ENCODE measurements at regions not wholly inside any gene's neighbourhood (a gene's known extent, or its start where the extent isn't known, plus 50 kb on each side); places are given as distances from the start of the nearest gene placed in this dataset.

DNA sequence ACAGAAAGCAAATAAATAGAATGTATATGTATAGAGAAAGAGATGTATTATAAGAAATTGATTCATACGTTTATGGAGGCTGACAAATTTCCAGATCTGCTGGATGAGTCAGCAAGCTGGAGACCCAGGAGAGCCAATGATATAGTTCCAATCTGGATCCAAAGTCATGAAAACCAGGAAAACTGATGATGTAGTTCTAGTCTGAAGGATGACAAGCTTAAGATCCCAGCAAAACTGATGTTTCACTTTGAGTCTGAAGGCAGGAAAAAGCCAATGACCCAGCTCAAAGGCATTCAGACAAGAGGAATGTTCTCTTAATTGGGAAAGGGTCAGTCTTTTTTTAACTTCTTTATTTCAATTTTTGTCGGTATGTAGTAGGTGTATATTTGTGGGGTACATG is 102.6 kb downstream of the LHFPL1 start:
- no peak for TF ChIP-seq POLR2AphosphoS5 (IDR thresholded peaks at IDR 0.05; ENCODE audit: low read depth, low read length)
- TF ChIP-seq TAF1 (IDR thresholded peaks at IDR 0.05; ENCODE audit: borderline replicate concordance, low read depth, low read length), result no peak
- no peak for TF ChIP-seq POLR2A (IDR thresholded peaks at IDR 0.05; ENCODE audit: low read depth, low read length)
- DNase-seq (ENCODE audit: insufficient read length) (no peak), FAIRE-seq (no peak)

DNA sequence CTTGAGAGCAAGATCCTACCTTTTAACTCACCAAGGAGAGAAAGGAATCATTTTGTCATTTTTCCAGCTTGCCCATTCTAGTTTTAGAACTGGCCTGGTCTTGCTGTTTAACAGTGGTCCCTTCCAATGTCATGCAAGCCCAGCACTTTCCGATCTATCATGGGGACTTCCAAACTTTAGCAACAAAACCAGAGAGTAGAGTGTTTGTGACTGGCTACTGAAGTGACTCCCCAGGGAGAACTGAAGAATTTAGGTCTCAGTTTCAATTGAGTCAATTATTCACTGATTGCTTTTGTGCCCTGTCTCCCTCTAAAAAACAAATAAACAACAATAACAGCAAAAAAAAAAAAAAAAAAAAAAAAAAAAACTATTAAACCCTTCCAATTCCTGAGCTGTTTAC is 108.3 kb downstream of the LHFPL1 start:
- DNase-seq (ENCODE audit: insufficient read length) (no peak), FAIRE-seq (peak; percentile 36)
- TF ChIP-seq POLR2A (IDR thresholded peaks at IDR 0.05; ENCODE audit: low read depth, low read length) (no peak), TAF1 (IDR thresholded peaks at IDR 0.05; ENCODE audit: borderline replicate concordance, low read depth, low read length) (no peak), POLR2AphosphoS5 (IDR thresholded peaks at IDR 0.05; ENCODE audit: low read depth, low read length) (no peak)

DNA sequence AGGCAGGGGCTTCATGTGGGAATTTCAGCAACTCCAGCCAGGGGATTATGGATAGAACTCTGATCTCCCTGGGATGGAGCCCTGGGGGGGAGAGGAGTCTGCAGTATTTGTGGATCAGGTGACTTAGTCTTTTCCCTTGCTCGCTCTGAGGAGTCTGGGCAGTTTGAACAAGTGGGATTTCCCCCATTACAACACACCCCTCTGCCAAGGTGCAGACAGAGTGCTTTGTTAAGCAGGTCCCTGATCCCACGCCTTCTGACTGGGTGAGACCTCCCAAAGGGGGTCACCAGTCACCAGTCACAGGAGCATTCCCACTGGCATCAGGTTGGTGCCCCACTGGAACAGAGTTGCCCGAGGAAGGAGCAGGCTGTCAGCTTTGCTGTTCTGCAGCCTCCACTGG is 123.9 kb downstream of the LHFPL1 start:
- no peak for TF ChIP-seq TAF1 (IDR thresholded peaks at IDR 0.05; ENCODE audit: borderline replicate concordance, low read depth, low read length)
- no peak for TF ChIP-seq POLR2A (IDR thresholded peaks at IDR 0.05; ENCODE audit: low read depth, low read length)
- TF ChIP-seq POLR2AphosphoS5 (IDR thresholded peaks at IDR 0.05; ENCODE audit: low read depth, low read length), result no peak
- no peak for DNase-seq (ENCODE audit: insufficient read length)
- no peak for FAIRE-seq

DNA sequence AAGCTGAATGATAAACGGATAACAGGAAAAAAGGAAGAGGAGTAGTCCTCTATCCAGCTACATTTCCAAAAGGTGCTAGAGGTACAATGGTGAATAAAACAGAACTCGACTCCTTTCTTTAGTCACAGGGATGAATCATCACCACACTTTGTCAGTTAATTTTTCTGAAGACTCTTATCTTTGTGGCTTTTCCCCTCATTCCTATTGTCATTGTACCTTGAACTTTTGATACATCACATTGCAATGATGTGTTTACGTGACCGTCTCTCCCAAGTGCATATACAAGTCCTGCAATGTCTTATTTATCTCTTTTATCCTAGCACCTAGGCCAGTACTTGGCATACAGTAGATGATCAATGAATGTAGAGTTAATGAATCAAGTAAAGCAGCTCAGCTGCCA is 134.7 kb downstream of the LHFPL1 start:
- FAIRE-seq, result no peak
- no peak for TF ChIP-seq POLR2A (IDR thresholded peaks at IDR 0.05; ENCODE audit: low read depth, low read length)
- no peak for TF ChIP-seq TAF1 (IDR thresholded peaks at IDR 0.05; ENCODE audit: borderline replicate concordance, low read depth, low read length)
- no peak for TF ChIP-seq POLR2AphosphoS5 (IDR thresholded peaks at IDR 0.05; ENCODE audit: low read depth, low read length)
- no peak for DNase-seq (ENCODE audit: insufficient read length)

DNA sequence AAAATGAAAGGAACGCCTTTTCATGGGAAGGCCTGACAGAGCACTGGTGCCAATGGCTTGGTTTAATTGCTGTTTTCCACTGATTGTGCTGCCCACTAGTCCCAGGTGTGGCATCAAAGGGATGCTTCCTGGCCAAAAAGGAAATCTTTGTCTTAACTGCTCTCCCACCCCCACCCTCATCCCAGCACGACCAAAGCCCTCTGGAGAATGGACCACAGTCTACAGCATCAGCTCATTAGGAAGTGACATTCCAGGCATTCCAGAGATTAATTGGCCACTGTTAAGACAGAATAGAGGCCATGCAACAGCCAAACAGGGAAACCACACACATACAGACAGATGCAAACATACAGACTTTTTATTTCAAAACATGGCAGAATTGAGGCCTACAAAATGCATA is 143.2 kb downstream of the LHFPL1 start:
- FAIRE-seq (no peak), DNase-seq (ENCODE audit: insufficient read length) (no peak)
- no peak for TF ChIP-seq TAF1 (IDR thresholded peaks at IDR 0.05; ENCODE audit: borderline replicate concordance, low read depth, low read length)
- no peak for TF ChIP-seq POLR2AphosphoS5 (IDR thresholded peaks at IDR 0.05; ENCODE audit: low read depth, low read length)
- no peak for TF ChIP-seq POLR2A (IDR thresholded peaks at IDR 0.05; ENCODE audit: low read depth, low read length)

DNA sequence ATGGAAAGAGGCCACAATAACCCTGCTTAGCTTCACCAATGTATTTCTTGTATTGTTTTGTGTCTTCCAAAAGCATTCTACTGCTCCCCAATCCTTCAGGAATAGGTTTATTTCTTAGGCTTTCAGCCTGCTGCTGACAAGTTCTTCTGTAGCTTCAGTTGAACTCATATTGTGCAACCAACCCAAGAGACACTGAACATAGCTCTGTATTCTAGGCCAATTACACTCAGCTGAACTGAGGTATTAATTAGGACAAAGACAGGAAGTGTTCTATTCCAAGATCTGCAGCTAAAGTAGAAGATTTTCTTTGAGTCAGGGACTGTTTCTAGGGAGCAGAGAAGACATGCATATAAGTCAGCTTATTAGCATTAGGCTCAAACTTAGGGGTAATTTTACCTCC is 151.8 kb downstream of the LHFPL1 start:
- FAIRE-seq (no peak), DNase-seq (ENCODE audit: insufficient read length) (no peak)
- TF ChIP-seq POLR2AphosphoS5 (IDR thresholded peaks at IDR 0.05; ENCODE audit: low read depth, low read length), result no peak
- no peak for TF ChIP-seq POLR2A (IDR thresholded peaks at IDR 0.05; ENCODE audit: low read depth, low read length)
- TF ChIP-seq TAF1 (IDR thresholded peaks at IDR 0.05; ENCODE audit: borderline replicate concordance, low read depth, low read length), result no peak

DNA sequence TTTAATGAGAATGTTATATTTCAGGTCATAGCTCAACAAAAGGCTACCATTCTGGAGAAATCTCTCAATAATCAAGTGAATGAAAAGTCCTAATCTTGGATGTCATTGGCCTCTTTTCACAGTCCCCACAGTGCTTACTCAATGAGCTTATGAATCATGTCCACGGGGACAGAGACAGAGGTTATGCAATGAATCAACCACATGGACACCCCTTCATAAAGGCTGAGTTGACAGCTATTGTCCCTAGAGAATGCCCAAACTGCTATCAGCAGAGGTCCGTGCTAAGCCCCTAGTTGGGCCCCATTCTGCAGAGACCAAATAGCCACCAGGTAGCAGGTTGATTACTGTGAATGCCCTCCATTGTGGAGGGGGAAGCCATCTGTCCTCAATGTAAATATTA is 158.1 kb downstream of the LHFPL1 start:
- FAIRE-seq (no peak), DNase-seq (ENCODE audit: insufficient read length) (no peak)
- TF ChIP-seq POLR2AphosphoS5 (IDR thresholded peaks at IDR 0.05; ENCODE audit: low read depth, low read length) (no peak), POLR2A (IDR thresholded peaks at IDR 0.05; ENCODE audit: low read depth, low read length) (no peak)

DNA sequence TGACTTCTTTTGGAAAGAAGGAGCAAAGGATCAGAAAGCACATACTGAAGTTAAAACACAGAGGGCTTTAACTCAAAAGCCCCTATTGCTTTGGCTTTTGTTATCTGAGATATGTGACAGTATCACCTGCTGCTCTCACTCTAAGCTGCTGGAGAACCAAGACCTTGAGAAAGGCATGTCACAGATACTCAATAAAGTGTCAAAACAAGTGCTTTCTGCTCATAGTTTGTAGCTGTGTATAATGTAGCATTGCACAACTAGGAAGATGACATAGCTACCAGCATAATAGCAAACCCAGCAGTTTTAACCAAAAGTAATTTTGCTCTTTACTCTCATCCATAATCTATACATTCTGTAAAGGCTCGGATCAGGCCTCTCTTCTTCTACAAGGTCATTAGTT is 159.6 kb downstream of the LHFPL1 start:
- FAIRE-seq, result no peak
- DNase-seq (ENCODE audit: insufficient read length), result no peak
- TF ChIP-seq POLR2AphosphoS5 (IDR thresholded peaks at IDR 0.05; ENCODE audit: low read depth, low read length) (no peak), POLR2A (IDR thresholded peaks at IDR 0.05; ENCODE audit: low read depth, low read length) (no peak), TAF1 (IDR thresholded peaks at IDR 0.05; ENCODE audit: borderline replicate concordance, low read depth, low read length) (no peak)

DNA sequence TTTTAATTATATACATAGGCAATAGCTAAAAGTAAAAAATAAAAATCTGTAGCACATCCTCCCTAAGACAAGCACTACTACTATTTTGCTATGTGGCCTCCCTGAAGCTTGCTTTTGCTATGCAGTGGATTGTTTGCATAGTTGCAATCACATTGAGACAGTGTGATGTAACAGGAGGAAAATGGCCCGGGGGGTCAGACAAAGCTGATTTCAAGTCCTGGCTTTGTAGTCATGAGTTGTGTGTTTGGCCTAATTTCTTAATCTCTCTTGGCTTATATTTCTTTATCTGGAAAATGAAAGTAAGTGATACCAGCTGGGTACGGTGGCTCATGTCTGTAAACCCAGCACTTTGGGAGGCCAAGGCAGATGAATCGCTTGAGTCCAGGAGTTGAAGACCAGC is 166.6 kb downstream of the LHFPL1 start:
- TF ChIP-seq POLR2A (IDR thresholded peaks at IDR 0.05; ENCODE audit: low read depth, low read length), result no peak
- TF ChIP-seq TAF1 (IDR thresholded peaks at IDR 0.05; ENCODE audit: borderline replicate concordance, low read depth, low read length), result no peak
- TF ChIP-seq POLR2AphosphoS5 (IDR thresholded peaks at IDR 0.05; ENCODE audit: low read depth, low read length), result no peak
- DNase-seq (ENCODE audit: insufficient read length) (no peak), FAIRE-seq (no peak)

DNA sequence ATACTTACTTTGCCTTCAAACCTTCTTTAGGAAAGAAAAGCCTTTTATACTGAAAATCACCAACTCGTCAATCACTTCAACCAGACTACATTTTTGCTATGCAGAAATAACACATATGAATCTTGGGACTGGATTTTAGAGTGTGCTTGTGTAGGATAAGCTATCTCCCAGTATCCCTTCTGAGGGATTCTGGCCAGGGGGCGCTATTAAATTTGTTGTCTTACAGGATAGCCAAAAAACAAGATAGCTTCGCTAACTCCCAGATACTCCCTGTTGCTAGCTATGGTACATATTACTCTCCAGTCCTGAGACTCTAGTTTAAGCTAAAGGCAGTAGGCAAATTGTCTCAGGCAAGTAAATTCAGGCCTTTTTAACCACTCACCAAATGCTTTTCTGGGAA is 167.2 kb downstream of the LHFPL1 start:
- DNase-seq (ENCODE audit: insufficient read length), result no peak
- no peak for FAIRE-seq
- no peak for TF ChIP-seq TAF1 (IDR thresholded peaks at IDR 0.05; ENCODE audit: borderline replicate concordance, low read depth, low read length)

DNA sequence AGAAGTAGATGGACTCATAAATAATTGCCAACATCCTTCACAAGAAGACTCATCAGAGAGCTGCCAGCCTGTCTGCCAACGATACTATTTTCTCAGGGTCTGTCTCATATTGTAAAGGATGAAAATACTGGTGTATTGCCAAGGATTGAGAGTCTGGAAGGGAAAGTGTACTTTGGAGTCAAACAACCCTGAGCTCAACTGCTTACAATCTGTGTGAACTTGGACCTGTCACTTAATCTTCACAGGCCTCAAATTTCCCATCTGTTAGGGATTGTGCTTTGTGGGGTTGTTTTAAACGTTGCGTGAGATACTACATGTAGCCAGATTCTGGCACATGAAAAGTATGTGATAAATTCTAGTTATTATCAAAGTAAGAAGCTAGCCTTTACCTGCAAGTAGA is 169.1 kb downstream of the LHFPL1 start:
- no peak for FAIRE-seq
- DNase-seq (ENCODE audit: insufficient read length), result no peak
- no peak for TF ChIP-seq POLR2A (IDR thresholded peaks at IDR 0.05; ENCODE audit: low read depth, low read length)
- no peak for TF ChIP-seq POLR2AphosphoS5 (IDR thresholded peaks at IDR 0.05; ENCODE audit: low read depth, low read length)
- no peak for TF ChIP-seq TAF1 (IDR thresholded peaks at IDR 0.05; ENCODE audit: borderline replicate concordance, low read depth, low read length)

DNA sequence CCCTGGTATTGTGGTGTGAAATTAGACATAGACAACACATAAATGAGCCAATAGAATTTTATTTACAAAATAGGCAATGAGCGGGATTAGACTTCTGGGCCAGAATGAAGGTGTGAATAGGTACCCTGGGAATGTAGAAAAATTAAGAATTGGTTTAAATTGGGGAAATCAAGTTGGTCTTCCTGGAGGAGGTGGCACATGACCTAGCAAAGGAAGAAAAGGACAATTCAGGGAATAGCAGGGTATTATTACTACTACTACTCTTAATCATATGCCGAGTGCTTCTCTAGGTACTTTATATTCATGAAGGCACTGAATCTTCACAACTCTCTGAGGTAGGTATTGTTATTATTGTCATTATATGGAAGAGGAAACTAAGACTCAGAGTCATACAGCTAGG is 202.1 kb downstream of the LHFPL1 start:
- TF ChIP-seq POLR2A (IDR thresholded peaks at IDR 0.05; ENCODE audit: low read depth, low read length), result no peak
- TF ChIP-seq POLR2AphosphoS5 (IDR thresholded peaks at IDR 0.05; ENCODE audit: low read depth, low read length), result no peak
- no peak for TF ChIP-seq TAF1 (IDR thresholded peaks at IDR 0.05; ENCODE audit: borderline replicate concordance, low read depth, low read length)
- FAIRE-seq (no peak), DNase-seq (ENCODE audit: insufficient read length) (no peak)

DNA sequence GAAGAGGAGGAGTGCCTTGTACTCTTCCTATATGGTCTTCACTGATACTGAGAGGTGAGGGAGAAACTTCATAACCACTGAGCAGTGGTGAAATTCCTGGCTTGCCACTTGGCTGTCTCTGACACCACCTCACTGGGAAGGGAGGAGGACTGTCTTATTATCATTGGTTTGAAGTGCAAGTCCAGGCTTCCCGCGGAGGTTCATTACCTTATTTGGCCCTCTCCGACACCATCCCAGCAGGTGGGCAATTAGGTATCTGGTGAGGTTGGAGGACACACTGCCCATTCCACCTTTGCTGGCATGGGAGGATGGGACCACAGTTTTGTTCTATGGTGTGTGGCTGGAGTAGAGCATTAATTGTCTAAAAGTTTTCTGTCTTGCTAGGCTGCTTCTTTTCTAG is 206.1 kb downstream of the LHFPL1 start:
- FAIRE-seq (no peak), DNase-seq (ENCODE audit: insufficient read length) (no peak)
- TF ChIP-seq POLR2AphosphoS5 (IDR thresholded peaks at IDR 0.05; ENCODE audit: low read depth, low read length) (no peak), POLR2A (IDR thresholded peaks at IDR 0.05; ENCODE audit: low read depth, low read length) (no peak), TAF1 (IDR thresholded peaks at IDR 0.05; ENCODE audit: borderline replicate concordance, low read depth, low read length) (no peak)

Measured in GM12892 (cell line).